HG03103 (cell line): ENCODE measurements at regions not wholly inside any gene's neighbourhood (a gene's known extent, or its start where the extent isn't known, plus 50 kb on each side); places are given as distances from the start of the nearest gene placed in this dataset.
"Not testable (repeated sequence)": the region's sequence is repeated elsewhere in the genome, so short reads cannot be mapped to it uniquely, and the experiment has no call there.

Source experiments
- ATAC-seq: cut with Tn5 transposase; IDR thresholded peaks from one replicate; pipeline ENCODE4 v1.9.1; 2021; ENCODE audit warnings: low read depth; ENCODE audit not compliant: unreplicated experiment

DNA sequence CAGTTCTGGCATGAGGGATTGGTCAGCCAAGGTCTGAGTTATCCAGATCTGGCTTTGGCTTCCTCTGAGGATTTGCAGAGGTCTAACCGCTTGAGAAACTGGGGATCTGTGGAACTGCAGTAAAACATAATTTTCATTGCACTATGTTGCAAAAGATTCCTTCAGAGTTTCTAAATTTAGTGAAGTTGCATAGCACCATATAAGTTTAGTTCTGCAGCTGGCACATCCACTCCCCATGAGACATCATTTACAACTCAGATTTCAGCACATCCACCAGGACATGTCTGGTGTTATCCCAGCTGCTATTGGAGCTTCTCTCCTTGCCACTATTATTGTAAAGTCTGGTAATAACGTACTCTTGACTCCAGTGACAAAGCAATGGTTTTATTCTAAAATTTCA is 181.5 kb downstream of the CWF19L2 start:
- ATAC-seq, result no peak

DNA sequence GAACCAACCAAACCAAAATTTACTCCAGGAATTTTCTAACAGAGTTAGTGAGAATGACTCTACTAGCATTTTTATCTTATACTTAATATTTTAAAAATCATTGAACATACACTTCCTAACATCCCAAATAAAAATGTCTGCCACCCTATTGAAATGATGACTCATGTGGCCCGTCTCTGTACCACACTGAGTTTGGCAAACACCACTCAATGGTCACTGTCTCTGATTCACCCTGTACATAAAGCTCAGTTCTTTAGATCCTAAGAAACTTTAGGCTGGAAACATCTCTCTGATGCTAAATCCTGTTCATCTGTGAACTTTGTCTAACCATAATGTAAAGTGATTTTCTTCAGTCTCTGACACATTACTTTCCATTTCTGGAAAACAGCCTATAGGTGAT is 182.0 kb downstream of the CWF19L2 start:
- ATAC-seq, result no peak

DNA sequence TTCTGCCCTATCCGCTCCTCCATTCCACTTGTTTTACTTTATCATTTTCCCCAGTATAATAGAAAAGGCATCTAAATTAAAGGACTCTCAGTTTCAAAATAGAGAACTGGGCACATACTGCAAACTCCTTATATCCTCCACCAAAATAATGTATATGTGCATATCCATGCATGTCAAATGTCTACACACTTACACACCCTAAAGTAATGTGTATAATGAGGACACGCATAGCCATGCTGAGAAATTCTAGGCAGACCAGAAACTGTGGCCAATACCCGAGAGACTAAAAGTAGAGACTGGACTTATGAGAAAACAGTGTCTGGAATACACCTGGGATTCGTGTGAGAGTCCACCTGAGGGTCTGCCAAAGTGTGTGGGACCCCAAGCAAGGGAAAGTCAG is 183.5 kb downstream of the CWF19L2 start:
- ATAC-seq, result no peak

DNA sequence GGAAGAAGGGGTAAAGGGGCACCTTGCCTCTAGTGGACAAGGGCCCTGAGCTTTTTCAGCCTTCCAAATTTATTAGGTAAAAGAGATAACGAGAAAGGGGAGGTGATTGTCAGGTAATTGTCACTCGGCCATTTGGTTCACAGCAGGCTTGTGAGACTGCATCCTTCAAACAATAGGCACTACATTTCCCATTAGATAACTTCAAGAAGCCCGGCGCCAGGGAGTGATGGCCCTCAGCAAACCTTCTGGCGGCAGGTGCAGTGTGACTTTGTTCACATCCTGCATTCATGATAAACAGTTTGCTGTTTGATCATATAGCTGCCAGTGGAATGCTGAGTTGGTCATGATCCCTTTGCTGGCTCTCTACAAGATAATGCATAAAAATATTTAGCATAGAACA is 185.1 kb downstream of the CWF19L2 start:
- no peak for ATAC-seq

DNA sequence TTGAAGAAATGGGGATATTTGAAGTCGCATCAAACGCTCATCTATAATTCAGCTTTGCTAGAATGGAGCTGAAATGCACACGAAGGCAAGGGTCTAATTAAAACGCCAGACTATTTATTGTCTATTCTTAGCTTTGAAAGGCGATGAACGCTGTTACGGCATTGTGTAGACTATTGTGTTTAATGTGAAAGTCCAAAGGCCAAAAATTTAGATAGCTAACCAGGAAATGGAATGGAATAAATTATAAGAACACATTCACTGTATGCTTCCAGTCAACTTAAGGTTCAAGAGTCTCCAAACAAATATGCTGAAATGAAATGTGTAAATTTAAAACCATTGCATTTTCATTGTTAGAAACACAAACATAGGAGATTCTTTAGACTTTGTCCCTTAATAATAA is 186.2 kb downstream of the CWF19L2 start:
- ATAC-seq, result no peak

DNA sequence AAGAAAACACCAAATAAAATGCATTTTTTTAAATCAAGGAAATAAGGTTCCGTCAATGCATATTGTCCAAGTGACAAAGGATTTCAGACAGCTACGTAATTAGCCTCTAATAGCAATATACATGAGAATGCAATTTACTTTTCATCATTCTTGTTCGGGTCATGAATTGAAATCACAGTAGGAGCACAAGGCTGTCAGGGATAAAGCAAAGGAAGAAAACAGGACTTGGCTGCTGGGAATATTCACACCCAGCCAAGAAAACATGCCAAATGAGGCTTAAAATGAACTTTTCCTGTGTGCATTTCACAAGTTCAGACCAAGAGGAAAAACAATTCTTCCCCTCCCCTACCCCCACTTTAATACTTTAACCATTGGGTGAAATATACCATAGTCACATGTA is 188.6 kb downstream of the CWF19L2 start:
- no peak for ATAC-seq

DNA sequence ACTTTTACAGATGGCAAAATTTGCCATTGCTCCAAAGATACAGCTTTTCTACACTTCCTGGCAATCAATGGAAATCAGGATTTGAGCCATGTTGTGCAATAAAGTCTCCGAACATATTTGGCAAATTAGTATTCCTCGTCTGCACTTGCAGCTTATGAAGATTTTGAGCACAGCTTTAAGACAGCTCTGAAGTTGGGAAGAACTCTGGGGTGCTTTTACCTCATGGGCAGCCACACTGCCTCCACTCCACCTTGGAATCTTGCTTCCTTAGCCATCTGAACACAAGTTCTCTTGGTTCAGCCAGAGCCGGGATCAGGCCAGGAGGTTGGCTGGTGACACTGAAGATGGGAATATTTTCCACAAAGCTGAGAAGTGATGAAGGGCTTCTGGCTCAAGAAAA is 191.2 kb downstream of the CWF19L2 start:
- ATAC-seq, result no peak

DNA sequence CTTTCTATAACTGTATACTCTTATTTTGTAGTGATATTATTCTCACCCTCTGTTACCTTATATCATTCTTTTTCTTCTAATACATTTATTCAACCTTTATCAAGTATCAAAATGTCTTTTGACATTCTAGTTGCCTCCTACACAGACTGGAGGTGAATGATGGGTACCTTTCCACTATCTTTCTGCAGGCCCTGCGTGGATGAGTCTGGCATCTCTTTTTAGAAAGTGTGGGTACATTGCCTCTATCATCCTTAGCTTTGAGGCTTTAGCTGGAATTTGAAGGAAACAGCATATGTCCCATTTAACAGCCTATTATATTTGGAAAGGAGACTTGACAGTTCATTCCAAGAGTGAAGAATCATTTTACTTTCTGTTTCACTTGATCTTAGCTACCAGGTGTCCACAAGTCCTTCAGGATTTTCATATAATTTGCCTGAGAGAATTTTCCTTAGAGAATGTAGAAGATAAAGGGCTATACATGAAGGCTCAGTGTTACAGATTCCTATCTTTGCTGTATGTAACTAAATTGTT is 192.0 kb downstream of the CWF19L2 start:
- ATAC-seq, result no peak

DNA sequence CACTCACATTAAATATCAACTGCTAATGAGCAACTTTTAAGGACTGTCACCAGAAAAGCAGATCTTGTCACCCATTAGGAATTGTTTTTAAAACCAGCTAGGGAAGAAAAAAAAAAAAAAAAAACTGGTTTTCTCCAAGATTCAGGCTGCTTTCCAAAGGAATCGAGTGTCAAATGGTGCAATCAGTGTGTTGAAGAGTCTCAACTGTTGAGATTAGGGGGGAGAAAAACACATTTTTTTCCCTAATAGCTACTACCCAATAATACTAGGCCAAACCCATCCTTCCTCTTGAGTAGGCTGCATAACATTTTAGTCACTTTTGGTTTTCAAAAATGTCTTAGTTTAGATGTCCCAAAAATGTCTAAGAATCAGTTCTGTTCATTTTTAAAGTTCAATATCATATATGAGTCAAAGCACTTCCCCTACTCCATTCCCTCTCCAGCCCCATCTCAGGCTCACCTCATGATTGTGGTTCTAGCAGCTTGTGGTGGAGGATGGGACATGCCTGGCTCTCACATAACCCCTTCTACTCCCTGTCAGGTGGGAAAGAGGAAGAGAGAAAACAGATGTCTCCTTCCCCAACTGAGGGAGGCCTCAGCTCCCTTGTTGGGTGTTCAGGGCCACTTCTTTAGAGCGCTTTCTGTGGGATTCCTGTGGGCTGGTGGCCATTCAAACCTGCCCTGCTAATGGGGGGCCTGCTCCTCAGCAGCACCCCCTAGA is 193.6 kb downstream of the CWF19L2 start:
- peak; percentile 79 for ATAC-seq

DNA sequence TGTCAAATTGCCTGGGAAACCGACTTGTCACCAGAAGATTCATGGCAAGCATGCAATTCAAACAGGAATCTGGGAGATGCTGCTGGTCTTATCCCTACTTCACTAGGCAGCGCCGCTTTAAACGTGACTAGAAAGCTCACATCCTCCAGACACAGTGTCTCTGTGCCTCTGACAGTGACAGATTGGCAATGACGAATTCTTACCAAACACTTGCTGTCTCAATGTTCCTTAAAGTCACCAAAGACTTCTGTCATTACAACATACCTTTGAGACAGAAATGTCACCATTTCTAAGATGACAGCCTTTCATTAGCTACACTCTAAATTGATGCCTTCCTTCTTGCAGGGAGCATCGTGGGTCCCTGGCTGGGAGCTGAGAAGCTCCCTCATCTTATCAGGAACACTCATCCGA is 197.8 kb downstream of the CWF19L2 start:
- no peak for ATAC-seq

DNA sequence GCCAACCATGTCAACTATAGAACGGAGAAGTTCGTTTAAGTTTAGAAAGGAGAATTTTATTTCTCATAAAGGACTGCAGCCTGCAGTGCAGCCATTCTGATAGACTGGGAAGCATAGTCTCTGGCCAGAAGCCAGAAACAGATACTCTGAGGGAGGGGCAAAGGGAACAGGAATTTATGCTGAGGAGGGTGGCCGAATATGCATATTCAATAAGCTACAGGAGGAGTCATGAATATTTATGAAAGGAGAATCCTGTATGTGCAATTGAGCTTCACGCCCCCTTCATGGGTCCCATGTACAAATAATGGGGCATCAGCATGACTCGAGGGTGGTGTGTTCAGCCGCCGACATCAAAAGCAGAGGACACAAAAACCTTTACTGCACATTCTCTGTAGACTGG is 199.9 kb downstream of the CWF19L2 start:
- no peak for ATAC-seq

DNA sequence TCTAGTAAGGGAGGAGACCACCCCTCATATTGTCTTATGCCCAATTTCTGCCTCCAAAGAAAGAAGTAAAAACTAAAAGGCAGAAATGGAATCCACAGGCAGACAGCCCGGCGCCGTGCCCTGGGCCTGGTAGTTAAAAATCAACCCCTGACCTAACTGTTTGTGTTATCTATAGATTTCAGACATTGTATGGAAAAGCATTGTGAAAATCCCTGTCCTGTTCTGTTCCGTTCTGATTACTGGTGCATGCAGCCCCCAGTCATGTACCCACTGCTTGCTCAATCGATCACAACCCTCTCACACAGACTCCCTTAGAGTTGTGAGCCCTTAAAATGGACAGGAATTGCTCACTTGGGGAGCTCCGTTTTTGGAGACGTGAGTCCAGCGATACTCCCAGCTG is 204.0 kb downstream of the CWF19L2 start:
- ATAC-seq, result not testable (repeated sequence)

DNA sequence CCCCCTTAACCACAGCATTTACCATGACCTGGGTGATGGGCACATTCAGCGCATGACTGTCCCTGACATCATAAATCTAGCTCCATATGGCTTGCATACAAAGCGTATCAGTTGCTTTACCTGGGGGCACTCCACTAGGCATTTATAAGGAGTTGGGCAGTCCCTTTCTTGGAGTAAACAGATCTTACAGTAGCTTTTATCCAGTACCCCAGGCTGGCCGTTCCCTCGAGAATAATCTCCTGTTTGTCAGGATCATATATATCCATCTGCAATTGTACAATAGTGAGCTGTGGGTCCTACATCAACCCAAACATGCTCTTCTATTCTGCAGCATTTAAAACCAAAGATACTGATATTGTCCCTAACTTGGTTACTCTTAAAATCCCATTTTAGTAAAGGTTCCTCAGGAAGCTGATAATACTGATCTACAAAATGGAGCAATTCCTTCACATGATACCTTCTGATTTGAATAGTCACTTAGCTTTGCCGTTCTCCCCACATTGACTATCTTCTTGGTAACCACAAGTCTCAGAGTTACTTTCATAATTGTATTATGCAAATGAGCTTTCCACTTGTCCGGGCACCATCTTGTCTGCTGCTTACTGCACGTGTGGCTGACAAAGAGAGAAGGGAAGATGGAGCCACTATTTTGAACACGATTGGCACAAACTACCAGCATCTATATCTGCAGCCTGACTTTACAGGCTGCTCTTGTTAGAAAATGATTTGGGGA is 205.0 kb downstream of the CWF19L2 start:
- ATAC-seq, result peak; percentile 64

DNA sequence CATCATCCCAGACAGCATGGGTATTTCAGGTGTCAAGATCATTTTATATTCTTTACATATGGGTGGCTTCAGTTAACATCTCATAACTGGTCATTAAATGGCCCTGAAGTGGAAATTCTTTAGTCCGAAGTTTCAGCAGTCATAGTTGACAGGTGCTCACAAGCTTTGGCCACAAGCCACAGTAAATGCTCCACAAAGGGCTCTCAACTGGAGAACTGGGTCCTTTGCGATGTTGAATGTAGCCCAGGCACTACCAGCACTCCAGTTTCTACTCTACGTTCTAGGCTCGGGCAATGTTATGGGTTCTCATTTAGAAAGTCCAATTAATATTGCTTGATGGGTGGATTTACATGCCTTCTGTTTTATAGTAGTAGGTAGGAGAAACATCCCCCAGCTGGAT is 206.3 kb downstream of the CWF19L2 start:
- no peak for ATAC-seq

DNA sequence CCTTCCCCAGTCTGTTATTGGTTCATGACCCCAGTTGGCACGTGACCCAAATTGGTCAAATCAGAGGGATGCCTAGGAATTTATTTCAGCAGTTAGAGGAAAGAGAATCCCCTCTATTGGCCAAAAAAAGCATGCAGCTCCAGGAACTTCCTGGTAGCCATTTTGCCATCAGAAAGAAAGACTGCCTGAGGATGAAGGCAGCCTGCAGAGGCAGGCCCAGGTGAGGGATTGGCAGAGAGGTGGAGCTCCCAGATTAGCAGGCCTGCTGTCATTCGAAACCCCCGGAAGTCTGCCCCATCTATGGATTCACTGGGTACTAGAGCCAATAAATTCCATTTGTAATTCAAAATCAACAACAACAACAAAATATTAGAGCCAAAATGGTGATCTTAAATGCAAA is 207.6 kb downstream of the CWF19L2 start:
- ATAC-seq, result no peak

DNA sequence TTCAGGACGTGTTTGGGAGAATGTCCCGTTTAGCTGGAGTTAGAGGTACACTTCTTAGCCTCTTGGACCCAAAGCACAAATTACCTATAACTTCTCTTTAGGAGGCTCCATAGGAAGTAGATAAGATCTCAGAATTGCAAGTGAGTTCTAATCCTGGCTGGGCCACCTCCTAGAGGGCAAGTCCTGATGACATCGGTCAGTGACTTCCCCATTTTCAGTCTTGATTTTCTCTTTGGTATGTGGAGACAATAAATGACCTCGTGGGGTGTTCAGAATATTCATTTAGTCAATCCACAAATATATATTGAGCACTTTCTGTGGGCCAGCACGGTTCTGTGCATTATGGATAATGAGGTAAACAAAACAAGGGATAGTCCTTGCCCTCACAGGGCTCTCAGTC is 208.6 kb downstream of the CWF19L2 start:
- ATAC-seq, result no peak

DNA sequence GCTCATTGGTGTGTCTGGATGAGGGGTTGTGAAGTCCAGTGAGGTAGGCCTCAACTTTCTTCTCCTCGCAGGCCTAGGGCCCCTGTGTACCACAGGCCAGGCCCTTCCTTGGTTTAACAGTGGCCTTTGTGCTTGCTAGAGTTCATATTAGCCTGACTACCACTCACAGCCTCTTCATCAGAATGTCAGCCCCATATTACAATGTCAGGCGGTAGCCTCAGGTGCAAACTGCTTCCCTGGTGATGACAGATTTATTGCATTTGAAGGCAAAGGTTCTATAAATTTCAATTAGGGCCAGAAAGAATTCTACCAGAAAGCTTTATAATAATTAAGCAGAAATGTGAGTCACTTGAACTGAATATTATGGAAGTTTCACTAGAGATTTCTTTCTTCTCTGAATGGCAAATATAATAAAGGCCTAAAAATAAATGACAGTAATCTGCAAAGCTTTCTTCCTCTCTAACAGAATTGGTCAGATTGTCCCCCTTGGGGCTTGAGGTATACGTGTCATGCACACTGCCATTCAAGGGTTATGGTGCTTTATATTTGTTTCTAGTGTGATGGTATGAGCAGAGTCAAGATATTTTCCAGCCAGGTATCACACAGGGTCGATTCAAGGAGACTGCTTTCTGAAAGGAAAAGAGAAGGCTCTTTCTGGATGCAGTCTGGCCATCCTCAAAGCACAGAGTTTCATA is 210.3 kb downstream of the CWF19L2 start:
- ATAC-seq, result no peak

DNA sequence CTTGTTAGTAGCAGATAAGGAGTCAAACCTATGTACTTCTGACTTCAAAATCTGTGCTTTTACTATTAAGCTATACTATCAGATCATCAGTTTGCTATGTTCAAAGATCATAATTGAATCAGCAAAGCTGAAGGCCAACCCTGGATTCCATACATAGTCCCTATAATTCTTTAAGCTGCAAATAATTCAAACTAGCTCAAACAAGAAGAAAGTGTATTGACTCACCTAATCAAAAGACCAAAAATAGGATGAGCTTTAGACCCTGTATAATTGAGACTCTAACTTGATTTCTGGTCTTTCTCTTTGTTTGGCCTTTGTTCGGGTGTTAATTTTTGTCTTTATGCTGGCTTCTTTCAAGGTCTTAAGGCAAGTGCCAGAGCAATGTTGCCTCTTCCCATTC is 213.7 kb downstream of the CWF19L2 start:
- ATAC-seq, result no peak

DNA sequence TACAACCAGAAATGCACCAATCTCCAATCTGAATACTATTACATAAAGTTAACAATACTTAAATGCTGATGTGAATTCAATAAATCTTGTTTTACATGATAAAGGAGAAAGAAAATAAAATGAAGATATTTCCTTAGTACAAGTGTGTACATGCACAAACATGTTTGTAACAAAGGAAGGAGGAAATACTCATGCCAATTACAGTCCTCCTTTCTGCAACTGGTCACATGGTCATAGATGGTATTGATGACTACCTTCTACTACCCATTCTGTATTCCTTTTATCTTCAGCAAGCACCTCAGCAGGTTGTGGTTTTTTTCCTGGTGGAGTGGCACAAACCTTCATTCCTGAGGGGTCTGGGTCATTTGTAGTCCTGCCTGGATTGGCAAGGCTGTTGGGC is 214.2 kb upstream of the GUCY1A2 start:
- no peak for ATAC-seq

DNA sequence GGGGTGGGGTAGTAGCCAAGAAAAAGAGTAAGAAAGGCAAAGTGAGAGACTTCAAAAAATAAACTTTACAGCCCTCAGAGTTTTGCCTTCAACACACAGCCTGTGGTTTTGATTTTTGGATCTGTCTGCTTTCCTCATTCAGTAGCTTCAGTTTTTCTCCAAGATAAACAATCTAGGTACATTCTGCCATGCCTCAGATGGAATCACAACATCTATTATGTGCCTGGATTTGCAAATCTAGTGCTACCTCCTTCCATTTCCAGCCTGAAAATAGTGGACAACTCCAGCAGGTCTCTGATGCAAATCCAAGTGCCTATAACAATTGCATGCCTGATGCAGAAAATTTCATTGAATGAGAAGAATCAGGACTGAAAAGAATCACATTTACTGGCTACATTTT is 206.6 kb upstream of the GUCY1A2 start:
- no peak for ATAC-seq

DNA sequence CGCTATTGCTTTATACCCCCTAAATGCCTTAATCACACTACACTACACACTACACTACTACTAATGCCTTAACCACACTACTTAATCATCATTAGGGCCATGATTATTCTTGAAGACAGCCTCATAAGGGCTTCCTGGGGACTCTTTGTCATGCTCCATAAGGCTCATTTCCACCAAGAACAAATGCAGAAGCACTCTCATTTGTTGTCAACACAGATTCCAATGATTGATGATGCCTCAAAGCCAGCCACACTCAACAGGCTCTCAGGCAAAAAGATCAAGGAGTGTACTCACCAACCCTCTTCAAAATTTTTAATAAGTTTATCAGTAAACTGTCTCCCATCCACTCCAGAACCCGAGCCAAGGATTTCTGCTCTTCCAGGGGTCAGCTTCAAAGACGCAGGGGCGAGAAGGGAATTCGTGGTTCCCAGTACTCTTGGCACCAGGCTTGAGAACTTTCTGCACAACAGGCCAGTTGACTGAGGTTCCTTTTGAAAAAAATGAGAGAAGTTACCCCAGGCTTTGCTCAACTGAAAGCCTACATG is 204.7 kb upstream of the GUCY1A2 start:
- no peak for ATAC-seq
